DMS 273 treated with DMSO at 0.1 percent for 48 hours (cell line): ENCODE measurements at regions not wholly inside any gene's neighbourhood (a gene's known extent, or its start where the extent isn't known, plus 50 kb on each side); places are given as distances from the start of the nearest gene placed in this dataset.
"Not testable (repeated sequence)": the region's sequence is repeated elsewhere in the genome, so short reads cannot be mapped to it uniquely, and the experiment has no call there.

Experiments
- DNase-seq: peaks from one replicate; lab custom pipeline; 2025; lab: John Stamatoyannopoulos, UW

GRCh38 chr13:50485979-50486935 is 357.2 kb downstream of the DLEU7 start:
- no peak for DNase-seq

- no peak for DNase-seq
Observed at GRCh38 chr13:50493683-50494082, 349.8 kb downstream of the DLEU7 start.

GRCh38 chr13:50494138-50494537 is 349.4 kb downstream of the DLEU7 start:
- DNase-seq = no peak

GRCh38 chr13:50503212-50503611 is 340.3 kb downstream of the DLEU7 start:
- not testable (repeated sequence) for DNase-seq

- no peak for DNase-seq
Observed at GRCh38 chr13:50509167-50509566, 334.3 kb downstream of the DLEU7 start.

GRCh38 chr13:50509771-50510441 is 333.6 kb downstream of the DLEU7 start:
- DNase-seq = no peak

- not testable (repeated sequence) for DNase-seq
Observed at GRCh38 chr13:50510885-50511545, 332.5 kb downstream of the DLEU7 start.

GRCh38 chr13:50511877-50512341 is 331.6 kb downstream of the DLEU7 start:
- no peak for DNase-seq

GRCh38 chr13:50512474-50513299 is 330.8 kb downstream of the DLEU7 start:
- DNase-seq = no peak

GRCh38 chr13:50513300-50513877 is 330.1 kb downstream of the DLEU7 start:
- DNase-seq = no peak

GRCh38 chr13:50514249-50514648 is 329.2 kb downstream of the DLEU7 start:
- DNase-seq = no peak

- DNase-seq = no peak
Observed at GRCh38 chr13:50518131-50518530, 325.4 kb downstream of the DLEU7 start.

GRCh38 chr13:50518781-50519201 is 324.7 kb downstream of the DLEU7 start:
- no peak for DNase-seq

GRCh38 chr13:50519866-50520265 is 323.6 kb downstream of the DLEU7 start:
- DNase-seq = no peak

- no peak for DNase-seq
Observed at GRCh38 chr13:50521006-50521830, 322.3 kb downstream of the DLEU7 start.

- DNase-seq = no peak
Observed at GRCh38 chr13:50521831-50522149, 321.7 kb downstream of the DLEU7 start.

GRCh38 chr13:50522506-50522905 is 321.0 kb downstream of the DLEU7 start:
- DNase-seq = no peak

- no peak for DNase-seq
Observed at GRCh38 chr13:50523307-50523706, 320.2 kb downstream of the DLEU7 start.

- no peak for DNase-seq
Observed at GRCh38 chr13:50524560-50524959, 318.9 kb downstream of the DLEU7 start.

- no peak for DNase-seq
Observed at GRCh38 chr13:50526661-50527071, 316.8 kb downstream of the DLEU7 start.
